ENCODE measurements at regions not wholly inside any gene's neighbourhood (a gene's known extent, or its start where the extent isn't known, plus 50 kb on each side); places are given as distances from the start of the nearest gene placed in this dataset.

- no peak for DNase-seq (ENCODE audit: extremely low spot score in 2 of 2)
- H3K4me3 ChIP-seq: no peak overlapping the region
- H3K9me3 ChIP-seq: no peaks in the 10 kb centered on the region
- H3K27me3 ChIP-seq: no peaks in the 10 kb centered on the region
- TF ChIP-seq, protein P1, sequence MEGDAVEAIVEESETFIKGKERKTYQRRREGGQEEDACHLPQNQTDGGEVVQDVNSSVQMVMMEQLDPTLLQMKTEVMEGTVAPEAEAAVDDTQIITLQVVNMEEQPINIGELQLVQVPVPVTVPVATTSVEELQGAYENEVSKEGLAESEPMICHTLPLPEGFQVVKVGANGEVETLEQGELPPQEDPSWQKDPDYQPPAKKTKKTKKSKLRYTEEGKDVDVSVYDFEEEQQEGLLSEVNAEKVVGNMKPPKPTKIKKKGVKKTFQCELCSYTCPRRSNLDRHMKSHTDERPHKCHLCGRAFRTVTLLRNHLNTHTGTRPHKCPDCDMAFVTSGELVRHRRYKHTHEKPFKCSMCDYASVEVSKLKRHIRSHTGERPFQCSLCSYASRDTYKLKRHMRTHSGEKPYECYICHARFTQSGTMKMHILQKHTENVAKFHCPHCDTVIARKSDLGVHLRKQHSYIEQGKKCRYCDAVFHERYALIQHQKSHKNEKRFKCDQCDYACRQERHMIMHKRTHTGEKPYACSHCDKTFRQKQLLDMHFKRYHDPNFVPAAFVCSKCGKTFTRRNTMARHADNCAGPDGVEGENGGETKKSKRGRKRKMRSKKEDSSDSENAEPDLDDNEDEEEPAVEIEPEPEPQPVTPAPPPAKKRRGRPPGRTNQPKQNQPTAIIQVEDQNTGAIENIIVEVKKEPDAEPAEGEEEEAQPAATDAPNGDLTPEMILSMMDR (IDR thresholded peaks at IDR 0.05): no peak
- H3K27ac ChIP-seq: no peak overlapping the region
- no peaks in the 10 kb centered on the region for H3K36me3 ChIP-seq
- intact Hi-C loops (cut with DNase I): no loop called here
- no peaks in the 10 kb centered on the region for H3K4me1 ChIP-seq
Observed at GRCh38 chr6:164845773-164846172, 463.6 kb downstream of the C6orf118 start.

DNA sequence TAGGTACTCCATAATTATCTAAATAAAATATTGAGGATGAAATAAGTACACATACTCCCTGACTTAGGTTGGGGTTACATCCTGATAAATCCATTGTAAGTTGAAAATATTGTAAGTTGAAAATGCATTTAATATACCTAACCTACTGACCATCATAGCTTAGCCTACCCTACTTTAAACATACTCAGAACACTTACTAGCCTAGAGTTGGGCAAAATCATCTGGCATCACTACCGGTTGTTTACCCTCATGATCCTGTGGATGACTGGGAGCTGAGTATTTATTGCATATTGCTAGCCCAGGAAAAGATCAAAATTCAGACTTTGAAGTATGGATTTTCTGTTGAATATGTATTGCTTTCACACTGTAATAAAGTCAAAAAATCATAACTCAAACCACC lies 467.3 kb downstream of the C6orf118 start:
- no peaks in the 10 kb centered on the region for H3K36me3 ChIP-seq
- intact Hi-C loops (cut with DNase I): no loop called here
- no peaks in the 10 kb centered on the region for H3K9me3 ChIP-seq
- TF ChIP-seq, protein P1 (IDR thresholded peaks at IDR 0.05): no peak
- no peak for TF ChIP-seq POLR2A (IDR thresholded peaks at IDR 0.05)
- no peak for TF ChIP-seq POLR2AphosphoS5 (IDR thresholded peaks at IDR 0.05; ENCODE audit: insufficient read depth in 1 of 2, low read depth in 1 of 2)
- no peaks in the 10 kb centered on the region for H3K27me3 ChIP-seq
- DNase-seq (ENCODE audit: extremely low spot score in 2 of 2): no peak
- no peak overlapping the region for H3K27ac ChIP-seq
- H3K4me3 ChIP-seq: no peak overlapping the region
- no peaks in the 10 kb centered on the region for H3K4me1 ChIP-seq

DNA sequence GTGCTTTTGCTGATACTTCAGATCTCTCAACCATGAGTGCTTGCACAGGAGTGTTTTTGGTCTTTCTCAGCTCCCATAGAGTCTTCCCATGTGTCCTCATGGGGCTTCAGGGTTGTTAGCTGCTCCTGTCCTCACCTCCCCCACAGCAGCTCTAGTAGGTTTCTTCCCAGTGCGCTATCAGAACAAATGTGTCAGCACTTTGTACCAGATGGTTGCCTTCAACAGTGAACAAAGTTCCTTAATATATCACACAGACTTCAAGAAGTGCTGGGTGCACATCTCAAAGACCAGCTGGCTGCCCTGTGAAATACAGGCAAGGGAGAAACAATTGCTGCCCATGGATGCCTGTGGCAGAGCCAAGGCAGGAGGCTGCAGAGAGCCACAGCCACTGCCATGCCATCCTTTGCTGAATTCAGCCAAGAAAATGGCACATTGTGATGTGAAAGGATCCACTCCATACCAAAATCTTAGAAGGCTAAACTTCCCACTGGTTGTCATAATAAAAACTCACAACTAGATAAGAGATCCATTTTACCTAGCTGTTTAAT lies 471.3 kb downstream of the C6orf118 start:
- Histone ChIP-seq H3K9me3 (no peaks in the 10 kb centered on the region), H3K4me1 (no peaks in the 10 kb centered on the region), H3K27ac (no peak overlapping the region), H3K27me3 (no peaks in the 10 kb centered on the region), H3K4me3 (no peak overlapping the region), H3K36me3 (no peaks in the 10 kb centered on the region)
- TF ChIP-seq, protein P1 (IDR thresholded peaks at IDR 0.05): no peak
- TF ChIP-seq POLR2A (IDR thresholded peaks at IDR 0.05): no peak
- no peak for TF ChIP-seq POLR2AphosphoS5 (IDR thresholded peaks at IDR 0.05; ENCODE audit: insufficient read depth in 1 of 2, low read depth in 1 of 2)
- intact Hi-C loops (cut with DNase I): no loop called here
- no peak for DNase-seq (ENCODE audit: extremely low spot score in 2 of 2)

- no peak overlapping the region for H3K27ac ChIP-seq
- intact Hi-C loops (cut with DNase I): no loop called here
- no peaks in the 10 kb centered on the region for H3K4me1 ChIP-seq
- H3K4me3 ChIP-seq: no peak overlapping the region
- no peak for TF ChIP-seq POLR2AphosphoS5 (IDR thresholded peaks at IDR 0.05; ENCODE audit: insufficient read depth in 1 of 2, low read depth in 1 of 2)
- TF ChIP-seq POLR2A (IDR thresholded peaks at IDR 0.05): no peak
- TF ChIP-seq, protein P1 (IDR thresholded peaks at IDR 0.05): no peak
- no peaks in the 10 kb centered on the region for H3K9me3 ChIP-seq
- no peaks in the 10 kb centered on the region for H3K27me3 ChIP-seq
- DNase-seq (ENCODE audit: extremely low spot score in 2 of 2): no peak
- no peaks in the 10 kb centered on the region for H3K36me3 ChIP-seq
Observed at GRCh38 chr6:164836486-164836885, 472.9 kb downstream of the C6orf118 start.

GRCh38 chr6:164832410-164832809 lies 477.0 kb downstream of the C6orf118 start:
- Histone ChIP-seq H3K36me3 (no peaks in the 10 kb centered on the region), H3K4me1 (no peaks in the 10 kb centered on the region), H3K9me3 (no peaks in the 10 kb centered on the region), H3K27ac (no peak overlapping the region), H3K27me3 (no peaks in the 10 kb centered on the region), H3K4me3 (no peak overlapping the region)
- no peak for DNase-seq (ENCODE audit: extremely low spot score in 2 of 2)
- TF ChIP-seq POLR2A (IDR thresholded peaks at IDR 0.05): no peak
- no peak for TF ChIP-seq POLR2AphosphoS5 (IDR thresholded peaks at IDR 0.05; ENCODE audit: insufficient read depth in 1 of 2, low read depth in 1 of 2)
- TF ChIP-seq, protein P1 (IDR thresholded peaks at IDR 0.05): no peak
- intact Hi-C loops (cut with DNase I): no loop called here
